Liver (tissue), 8 donors: ENCODE measurements at regions not wholly inside any gene's neighbourhood (a gene's known extent, or its start where the extent isn't known, plus 50 kb on each side); places are given as distances from the start of the nearest gene placed in this dataset.

Experiments
- DNase-seq: peaks from one replicate; pipeline ENCODE4 v3.0.0-alpha.2; 2017; ENCODE audit warnings: low spot score
- H3K27ac ChIP-seq, 2 donors: one replicate each; pipeline ENCODE4 v1.7.0; 2013; ENCODE audit warnings: inconsistent platforms in 2 of 2, low read length in 2 of 2, control low read depth in 1 of 2, low read depth in 1 of 2, mild to moderate bottlenecking in 1 of 2
- H3K27me3 ChIP-seq, 4 donors: one replicate each; pipeline versions ENCODE4 v1.6.1 to v1.7.0; 2013; ENCODE audit warnings: low read length in 3 of 4, inconsistent platforms in 1 of 4, mild to moderate bottlenecking in 1 of 4, moderate library complexity in 1 of 4; ENCODE audit not compliant: control insufficient read depth in 4 of 4, insufficient read depth in 4 of 4
- H3K36me3 ChIP-seq, 4 donors: one replicate each; pipeline versions ENCODE4 v1.6.1 to v1.7.0; 2013; ENCODE audit warnings: low read length in 3 of 4, mild to moderate bottlenecking in 3 of 4, low read depth in 1 of 4, moderate library complexity in 1 of 4; ENCODE audit not compliant: control insufficient read depth in 4 of 4, insufficient read depth in 3 of 4
- H3K4me1 ChIP-seq, 4 donors: one replicate each; pipeline versions ENCODE4 v1.6.1 to v1.7.0; 2013; ENCODE audit warnings: low read length in 3 of 4, mild to moderate bottlenecking in 3 of 4, moderate library complexity in 1 of 4; ENCODE audit not compliant: control insufficient read depth in 4 of 4, insufficient read depth in 4 of 4
- H3K4me3 ChIP-seq, 3 donors: one replicate each; pipeline versions ENCODE4 v1.6.1 to v1.7.0; 2013; ENCODE audit warnings: low read length in 3 of 3, control low read depth in 1 of 3, low read depth in 1 of 3, mild to moderate bottlenecking in 1 of 3
- H3K9ac ChIP-seq, 2 donors: one replicate each; pipeline ENCODE4 v1.7.0; 2013; ENCODE audit warnings: low read length in 2 of 2, mild to moderate bottlenecking in 2 of 2, moderate library complexity in 2 of 2, control low read depth in 1 of 2, low read depth in 1 of 2
- H3K9me3 ChIP-seq, 4 donors: one replicate each; pipeline versions ENCODE4 v1.6.1 to v1.7.0; 2013; ENCODE audit warnings: low read length in 3 of 4; ENCODE audit not compliant: control insufficient read depth in 4 of 4
- EGR1 ChIP-seq, 2 donors: IDR thresholded peaks; 2 replicates each; pipeline ENCODE4 v1.6.1; 2016 to 2018; ENCODE audit warnings: antibody characterized with exemption in 2 of 2, low read depth in 2 of 2
- FOXA1 ChIP-seq: IDR thresholded peaks from 2 replicates; pipeline ENCODE4 v1.6.1; 2016; ENCODE audit warnings: antibody characterized with exemption
- HNF4A ChIP-seq, 2 donors: conservative IDR thresholded peaks; 2 replicates each; pipeline ENCODE4 v1.6.1; 2016; ENCODE audit warnings: antibody characterized with exemption in 2 of 2, mild to moderate bottlenecking in 2 of 2
- HNF4G ChIP-seq: IDR thresholded peaks from 2 replicates; pipeline ENCODE4 v1.6.1; 2016; ENCODE audit warnings: antibody characterized with exemption
- NR2F2 ChIP-seq: IDR thresholded peaks from 2 replicates; pipeline ENCODE4 v1.6.1; 2016; ENCODE audit warnings: antibody characterized with exemption
- RXRA ChIP-seq, 2 donors: IDR thresholded peaks; 2 replicates each; pipeline ENCODE4 v1.6.1; 2017 to 2018; ENCODE audit warnings: antibody characterized with exemption in 2 of 2, mild to moderate bottlenecking in 1 of 2
- SP1 ChIP-seq: IDR thresholded peaks from 2 replicates; pipeline ENCODE4 v1.6.1; 2018; ENCODE audit warnings: antibody characterized with exemption, mild to moderate bottlenecking
- TAF1 ChIP-seq: conservative IDR thresholded peaks from 2 replicates; pipeline ENCODE4 v1.6.1; 2016; ENCODE audit warnings: antibody characterized with exemption, mild to moderate bottlenecking
- YY1 ChIP-seq: IDR thresholded peaks from 2 replicates; pipeline ENCODE4 v1.6.1; 2016; ENCODE audit warnings: antibody characterized with exemption, mild to moderate bottlenecking
- WGBS: extraction: QIAGEN DNeasy Blood & Tissue Kit; methylation state at CpG from one replicate; pipeline ENCODE4 v1.1.7; 2013; 5-methylcytosine and 5-hydroxymethylcytosine counted together
- TF ChIP-seq, protein P1 (sequence below): IDR thresholded peaks from 2 replicates; pipeline ENCODE4 v1.6.1; 2016; ENCODE audit warnings: antibody characterized with exemption, mild to moderate bottlenecking
- TF ChIP-seq, protein P2 (sequence below): IDR thresholded peaks from 2 replicates; pipeline ENCODE4 v1.6.1; 2016; ENCODE audit warnings: antibody characterized with exemption
- TF ChIP-seq, protein P3 (sequence below): IDR thresholded peaks from 2 replicates; pipeline ENCODE4 v1.6.1; 2016; ENCODE audit warnings: antibody characterized with exemption
- TF ChIP-seq, protein P4 (sequence below): fragments of 150-350 bp; IDR thresholded peaks from 2 replicates; pipeline ENCODE4 v1.5.1; 2017; ENCODE audit warnings: improper control_type of control experiment, low read depth, low read length; ENCODE audit not compliant: missing input control
- donor health status: healthy.
- donor health status: healthy.
- donor health status: healthy.
- donor health status: healthy.
- donor health status: healthy.

DNA sequence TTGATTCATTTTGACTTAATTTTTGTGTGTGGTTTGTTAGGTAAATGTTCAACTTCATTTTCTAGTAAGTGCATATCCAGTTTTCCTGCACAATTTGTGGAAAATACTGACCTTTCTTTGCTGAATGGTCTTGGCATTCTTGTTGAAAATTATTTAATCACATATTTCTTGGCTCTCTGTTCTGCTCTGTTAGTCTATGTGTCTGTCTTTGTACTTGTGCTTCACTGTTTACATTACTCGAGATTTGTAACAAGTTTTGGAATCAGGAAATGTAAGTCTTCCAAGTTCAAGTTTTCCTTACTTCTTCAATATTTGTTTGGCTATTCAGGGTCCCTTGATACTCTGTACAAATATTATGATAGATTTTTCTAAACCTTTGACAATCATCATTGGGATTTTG, 838.2 kb upstream of the POM121L12 start (continued):
- TF ChIP-seq, protein P1, sequence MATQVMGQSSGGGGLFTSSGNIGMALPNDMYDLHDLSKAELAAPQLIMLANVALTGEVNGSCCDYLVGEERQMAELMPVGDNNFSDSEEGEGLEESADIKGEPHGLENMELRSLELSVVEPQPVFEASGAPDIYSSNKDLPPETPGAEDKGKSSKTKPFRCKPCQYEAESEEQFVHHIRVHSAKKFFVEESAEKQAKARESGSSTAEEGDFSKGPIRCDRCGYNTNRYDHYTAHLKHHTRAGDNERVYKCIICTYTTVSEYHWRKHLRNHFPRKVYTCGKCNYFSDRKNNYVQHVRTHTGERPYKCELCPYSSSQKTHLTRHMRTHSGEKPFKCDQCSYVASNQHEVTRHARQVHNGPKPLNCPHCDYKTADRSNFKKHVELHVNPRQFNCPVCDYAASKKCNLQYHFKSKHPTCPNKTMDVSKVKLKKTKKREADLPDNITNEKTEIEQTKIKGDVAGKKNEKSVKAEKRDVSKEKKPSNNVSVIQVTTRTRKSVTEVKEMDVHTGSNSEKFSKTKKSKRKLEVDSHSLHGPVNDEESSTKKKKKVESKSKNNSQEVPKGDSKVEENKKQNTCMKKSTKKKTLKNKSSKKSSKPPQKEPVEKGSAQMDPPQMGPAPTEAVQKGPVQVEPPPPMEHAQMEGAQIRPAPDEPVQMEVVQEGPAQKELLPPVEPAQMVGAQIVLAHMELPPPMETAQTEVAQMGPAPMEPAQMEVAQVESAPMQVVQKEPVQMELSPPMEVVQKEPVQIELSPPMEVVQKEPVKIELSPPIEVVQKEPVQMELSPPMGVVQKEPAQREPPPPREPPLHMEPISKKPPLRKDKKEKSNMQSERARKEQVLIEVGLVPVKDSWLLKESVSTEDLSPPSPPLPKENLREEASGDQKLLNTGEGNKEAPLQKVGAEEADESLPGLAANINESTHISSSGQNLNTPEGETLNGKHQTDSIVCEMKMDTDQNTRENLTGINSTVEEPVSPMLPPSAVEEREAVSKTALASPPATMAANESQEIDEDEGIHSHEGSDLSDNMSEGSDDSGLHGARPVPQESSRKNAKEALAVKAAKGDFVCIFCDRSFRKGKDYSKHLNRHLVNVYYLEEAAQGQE, result no peak
- no peak for TF ChIP-seq NR2F2

DNA sequence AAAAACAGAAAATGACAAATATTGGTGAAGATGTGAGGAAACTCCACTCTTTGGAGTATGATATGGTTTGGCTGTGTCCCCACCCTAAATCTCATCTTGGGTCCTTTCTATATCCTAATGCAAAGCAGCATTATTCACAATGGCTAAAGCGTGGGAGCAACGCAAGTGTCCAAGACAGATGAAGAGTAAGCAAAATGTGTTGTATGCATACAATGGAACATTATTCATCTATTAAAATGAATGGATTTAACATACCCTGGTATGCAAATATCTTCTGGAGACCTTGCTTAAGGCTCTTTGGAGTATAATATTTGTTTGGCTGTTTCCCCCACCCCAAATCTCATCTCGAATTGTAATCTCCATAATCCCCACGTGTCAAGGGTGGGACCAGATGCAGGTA, 839.8 kb upstream of the POM121L12 start:
- no peaks in the 10 kb centered on the region for H3K36me3 ChIP-seq

More for the DNA sequence above, 839.8 kb upstream of the POM121L12 start:
- Histone ChIP-seq H3K27ac (no peak overlapping the region), H3K4me1 (no peaks in the 10 kb centered on the region), H3K9me3 (peaks cover 0 to 2% (median 0%) of the 10 kb centered on the region in 4 donors), H3K4me3 (no peak overlapping the region), H3K27me3 (no peaks in the 10 kb centered on the region), H3K9ac (no peak overlapping the region)
- no peak for DNase-seq
- WGBS, result 73% methylated on average over 4 of the region's 4 CpGs
- TF ChIP-seq FOXA1, result no peak
- no peak for TF ChIP-seq YY1
- TF ChIP-seq HNF4G, result no peak
- TF ChIP-seq, protein P2, sequence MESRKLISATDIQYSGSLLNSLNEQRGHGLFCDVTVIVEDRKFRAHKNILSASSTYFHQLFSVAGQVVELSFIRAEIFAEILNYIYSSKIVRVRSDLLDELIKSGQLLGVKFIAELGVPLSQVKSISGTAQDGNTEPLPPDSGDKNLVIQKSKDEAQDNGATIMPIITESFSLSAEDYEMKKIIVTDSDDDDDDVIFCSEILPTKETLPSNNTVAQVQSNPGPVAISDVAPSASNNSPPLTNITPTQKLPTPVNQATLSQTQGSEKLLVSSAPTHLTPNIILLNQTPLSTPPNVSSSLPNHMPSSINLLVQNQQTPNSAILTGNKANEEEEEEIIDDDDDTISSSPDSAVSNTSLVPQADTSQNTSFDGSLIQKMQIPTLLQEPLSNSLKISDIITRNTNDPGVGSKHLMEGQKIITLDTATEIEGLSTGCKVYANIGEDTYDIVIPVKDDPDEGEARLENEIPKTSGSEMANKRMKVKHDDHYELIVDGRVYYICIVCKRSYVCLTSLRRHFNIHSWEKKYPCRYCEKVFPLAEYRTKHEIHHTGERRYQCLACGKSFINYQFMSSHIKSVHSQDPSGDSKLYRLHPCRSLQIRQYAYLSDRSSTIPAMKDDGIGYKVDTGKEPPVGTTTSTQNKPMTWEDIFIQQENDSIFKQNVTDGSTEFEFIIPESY, result no peak
- TF ChIP-seq, protein P3, sequence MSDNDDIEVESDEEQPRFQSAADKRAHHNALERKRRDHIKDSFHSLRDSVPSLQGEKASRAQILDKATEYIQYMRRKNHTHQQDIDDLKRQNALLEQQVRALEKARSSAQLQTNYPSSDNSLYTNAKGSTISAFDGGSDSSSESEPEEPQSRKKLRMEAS, result no peak
- TF ChIP-seq, protein P1, result no peak
- no peak for TF ChIP-seq TAF1
- no peak for TF ChIP-seq HNF4A (conservative IDR thresholded peaks at IDR 0.05)
- TF ChIP-seq, protein P4, sequence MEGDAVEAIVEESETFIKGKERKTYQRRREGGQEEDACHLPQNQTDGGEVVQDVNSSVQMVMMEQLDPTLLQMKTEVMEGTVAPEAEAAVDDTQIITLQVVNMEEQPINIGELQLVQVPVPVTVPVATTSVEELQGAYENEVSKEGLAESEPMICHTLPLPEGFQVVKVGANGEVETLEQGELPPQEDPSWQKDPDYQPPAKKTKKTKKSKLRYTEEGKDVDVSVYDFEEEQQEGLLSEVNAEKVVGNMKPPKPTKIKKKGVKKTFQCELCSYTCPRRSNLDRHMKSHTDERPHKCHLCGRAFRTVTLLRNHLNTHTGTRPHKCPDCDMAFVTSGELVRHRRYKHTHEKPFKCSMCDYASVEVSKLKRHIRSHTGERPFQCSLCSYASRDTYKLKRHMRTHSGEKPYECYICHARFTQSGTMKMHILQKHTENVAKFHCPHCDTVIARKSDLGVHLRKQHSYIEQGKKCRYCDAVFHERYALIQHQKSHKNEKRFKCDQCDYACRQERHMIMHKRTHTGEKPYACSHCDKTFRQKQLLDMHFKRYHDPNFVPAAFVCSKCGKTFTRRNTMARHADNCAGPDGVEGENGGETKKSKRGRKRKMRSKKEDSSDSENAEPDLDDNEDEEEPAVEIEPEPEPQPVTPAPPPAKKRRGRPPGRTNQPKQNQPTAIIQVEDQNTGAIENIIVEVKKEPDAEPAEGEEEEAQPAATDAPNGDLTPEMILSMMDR, result no peak
- TF ChIP-seq EGR1 (IDR thresholded peaks at IDR 0.05; ENCODE audit: low read depth in 2 of 2), result no peak
- TF ChIP-seq RXRA (IDR thresholded peaks at IDR 0.05), result no peak
- TF ChIP-seq SP1, result no peak
